NCI-H82 treated with DMSO at 0.1 percent for 48 hours (cell line): ENCODE measurements at regions not wholly inside any gene's neighbourhood (a gene's known extent, or its start where the extent isn't known, plus 50 kb on each side); places are given as distances from the start of the nearest gene placed in this dataset.
"Not testable (repeated sequence)": the region's sequence is repeated elsewhere in the genome, so short reads cannot be mapped to it uniquely, and the experiment has no call there.

Experiments
- DNase-seq: peaks from one replicate; lab custom pipeline; 2025; ENCODE audit not compliant: unreplicated experiment; lab: John Stamatoyannopoulos, UW

DNA sequence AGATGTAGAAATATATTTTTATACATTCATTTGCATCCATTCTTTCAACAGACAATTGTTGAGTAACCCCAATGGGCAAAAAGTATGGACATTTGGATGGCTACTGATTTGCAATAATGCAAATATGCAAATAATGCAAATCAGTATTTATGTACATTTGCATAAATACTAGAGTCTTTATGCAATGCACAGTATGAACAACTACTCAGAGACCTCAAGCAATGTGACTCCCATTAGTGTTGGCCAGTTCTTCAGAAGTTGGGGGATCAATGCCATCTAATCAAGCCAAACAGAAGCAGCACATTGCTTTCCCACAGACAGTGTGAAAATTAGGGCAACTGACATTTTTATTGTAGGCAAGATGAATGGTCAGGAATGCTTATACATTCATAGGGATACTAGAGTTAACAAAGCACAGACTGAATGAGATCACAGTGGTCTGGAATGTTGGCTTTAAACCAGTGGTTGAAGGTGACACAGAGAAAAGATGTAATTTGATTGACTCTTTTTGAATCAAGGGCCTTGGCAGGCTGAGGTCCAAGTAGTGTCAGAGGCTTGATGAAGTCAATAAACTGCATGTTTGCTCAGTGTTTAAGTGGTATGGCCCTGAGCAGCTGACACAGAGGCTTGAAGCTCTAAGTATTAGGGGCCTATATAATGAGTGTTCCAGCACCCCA lies 256.6 kb downstream of the CTH start:
- DNase-seq, result no peak

DNA sequence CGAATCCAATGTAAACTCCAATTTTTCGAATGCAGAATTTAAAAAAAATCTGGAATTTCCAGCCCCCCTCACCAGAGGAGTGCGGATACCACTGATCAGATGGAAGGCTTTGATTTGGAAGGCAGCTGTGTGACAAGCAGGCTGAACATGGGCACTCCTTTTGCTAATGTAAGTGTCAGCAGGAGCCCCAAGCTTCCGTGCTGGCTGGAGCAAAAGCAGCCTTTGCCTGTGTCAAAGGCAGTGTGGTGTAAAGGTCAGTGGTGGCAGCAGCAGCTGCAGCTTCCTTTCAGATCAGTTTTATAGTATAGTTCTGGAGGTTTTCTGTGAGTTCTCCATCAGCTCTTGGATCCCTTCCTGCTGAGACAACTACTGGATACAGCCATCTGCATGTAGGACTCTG lies 259.9 kb downstream of the CTH start:
- DNase-seq, result no peak

DNA sequence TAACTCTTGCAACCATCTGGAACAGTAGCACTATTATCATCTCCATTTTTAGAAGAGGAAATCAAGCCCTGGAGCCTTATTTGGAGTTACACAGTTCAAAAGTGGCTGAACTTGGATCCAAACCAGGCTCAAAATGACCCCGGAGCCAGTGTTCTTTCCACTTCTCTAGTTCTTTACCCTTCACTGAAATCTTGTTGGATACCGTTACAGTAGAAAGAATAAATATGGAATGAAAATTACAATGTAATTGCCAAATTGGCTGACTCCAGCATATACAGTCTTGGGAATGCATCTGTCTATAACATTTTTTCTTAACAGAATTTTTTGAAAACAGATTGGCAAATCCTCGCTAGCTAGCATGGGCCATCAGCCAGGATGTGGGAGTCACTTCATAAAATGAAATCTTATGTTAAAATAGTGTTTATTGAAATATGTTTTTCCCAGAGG lies 261.4 kb downstream of the CTH start:
- DNase-seq, result no peak

DNA sequence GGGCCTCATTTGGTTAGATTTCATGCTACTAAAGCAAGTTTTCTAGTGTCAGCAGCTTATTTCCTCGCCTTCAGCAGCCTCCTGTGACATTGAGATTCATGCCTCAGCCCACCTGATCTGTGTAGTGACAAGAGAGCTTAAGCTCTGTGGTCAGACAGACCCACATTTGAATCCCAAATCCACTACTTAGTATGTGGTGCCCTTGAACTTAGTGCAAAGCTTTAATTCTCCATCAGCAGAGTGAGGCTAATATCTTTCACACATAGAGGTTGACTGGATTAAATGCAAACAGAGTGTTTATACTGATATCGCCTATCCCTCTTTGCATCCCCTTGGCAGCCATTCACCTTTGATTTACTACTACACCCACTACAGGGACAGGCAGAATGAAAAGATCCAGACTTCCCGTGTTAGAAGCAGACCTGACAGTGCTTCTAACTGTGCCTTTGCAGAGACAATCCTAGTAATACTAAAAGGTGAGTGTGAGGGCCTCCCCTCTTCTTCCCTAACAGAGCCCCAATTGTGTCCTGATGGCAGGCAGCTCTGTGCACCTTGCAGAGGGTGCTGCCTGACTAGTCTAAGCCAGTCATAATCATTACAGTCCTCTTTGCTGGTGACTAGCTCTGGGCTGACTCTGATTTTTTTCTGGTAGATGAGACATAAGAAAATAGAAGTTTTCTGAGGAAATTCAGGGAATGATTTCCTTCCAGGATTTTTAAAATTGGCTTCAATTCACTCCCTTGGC lies 264.0 kb downstream of the CTH start:
- peak; percentile 51 for DNase-seq

DNA sequence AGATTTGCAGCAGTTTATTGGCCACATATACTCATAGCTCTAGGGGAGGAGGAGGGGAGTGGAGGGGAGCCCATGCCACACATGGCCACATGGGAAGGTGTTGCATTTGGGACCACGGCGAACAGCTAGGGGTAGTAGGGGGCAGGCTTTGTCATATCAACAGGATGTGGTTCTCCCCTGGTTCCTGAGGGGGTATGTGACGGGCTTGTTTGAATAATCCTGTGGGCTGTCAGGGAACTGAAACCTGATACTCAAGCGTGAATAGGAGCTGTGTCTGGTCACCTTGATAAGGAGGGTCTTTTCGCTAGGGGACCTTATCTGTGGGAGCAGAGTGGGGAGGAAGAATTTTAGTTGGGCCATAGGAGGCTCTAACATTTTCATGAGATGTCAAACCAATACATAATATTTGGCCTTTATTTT lies 264.7 kb downstream of the CTH start:
- DNase-seq, result peak; percentile 3

DNA sequence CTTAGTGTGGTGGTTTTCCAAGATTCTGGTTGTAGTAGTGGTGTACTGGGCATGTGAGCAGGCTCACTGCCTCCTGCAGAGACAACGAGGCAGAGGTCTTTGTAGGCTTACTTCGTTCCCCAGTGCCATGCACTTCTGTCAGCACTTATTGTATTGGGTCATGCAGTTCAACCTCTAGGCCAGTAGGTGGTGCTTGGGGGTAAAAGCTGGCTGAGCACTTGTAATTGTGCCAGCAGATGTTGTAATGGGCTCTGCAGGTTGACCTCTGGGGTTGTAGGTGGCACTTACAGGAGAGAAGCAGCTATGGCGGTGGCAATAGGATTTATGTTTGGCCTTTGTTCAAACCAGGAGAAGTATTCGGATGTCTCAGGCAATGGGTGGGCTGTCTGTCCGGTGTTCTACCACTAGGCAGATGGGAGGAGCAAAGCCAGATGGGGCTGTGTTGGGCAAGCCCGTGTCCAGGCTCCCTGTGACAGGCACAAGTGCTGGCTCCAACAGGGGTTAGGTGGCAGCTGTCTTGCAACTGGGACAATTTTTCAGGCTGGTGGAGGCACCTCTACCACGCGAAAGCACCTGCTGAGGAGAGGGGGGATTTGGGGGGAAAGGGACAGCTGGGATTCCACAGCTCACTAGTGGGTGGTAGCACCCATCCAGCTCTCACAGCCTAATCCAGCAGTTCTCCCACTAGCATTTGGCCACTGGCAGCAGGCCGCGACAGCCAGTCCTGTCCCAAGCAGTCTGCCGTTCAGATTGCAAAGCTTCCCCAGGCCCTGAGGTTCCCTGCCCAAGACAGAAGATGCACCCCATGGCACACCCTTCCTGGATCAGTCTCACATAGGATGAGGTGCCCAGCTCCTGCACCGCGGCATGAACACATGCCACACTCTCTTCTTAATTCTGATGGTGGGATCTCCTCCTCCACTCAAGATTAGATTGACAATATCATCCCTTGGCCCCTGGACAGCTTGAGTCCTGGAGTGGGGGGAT lies 274.5 kb downstream of the CTH start:
- peak; percentile 63 for DNase-seq

DNA sequence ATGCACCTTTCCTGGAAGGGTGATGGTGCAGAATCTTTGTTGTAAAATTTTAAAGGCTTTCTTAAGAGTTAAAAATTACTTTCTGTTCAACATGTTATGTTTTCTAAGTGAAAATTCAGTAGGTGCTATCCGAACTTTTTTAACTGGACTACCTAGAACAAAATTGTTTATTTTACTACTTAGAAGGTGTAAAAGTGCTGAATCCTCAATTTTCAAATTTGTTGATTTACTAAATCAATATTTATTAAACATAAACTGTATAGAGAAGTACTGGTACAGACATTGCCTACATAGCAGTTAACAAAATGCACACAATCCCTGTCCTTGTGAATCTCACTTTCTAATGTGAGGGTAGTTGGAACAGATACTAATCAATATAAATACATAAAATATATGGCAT lies 277.5 kb downstream of the CTH start:
- DNase-seq, result no peak

DNA sequence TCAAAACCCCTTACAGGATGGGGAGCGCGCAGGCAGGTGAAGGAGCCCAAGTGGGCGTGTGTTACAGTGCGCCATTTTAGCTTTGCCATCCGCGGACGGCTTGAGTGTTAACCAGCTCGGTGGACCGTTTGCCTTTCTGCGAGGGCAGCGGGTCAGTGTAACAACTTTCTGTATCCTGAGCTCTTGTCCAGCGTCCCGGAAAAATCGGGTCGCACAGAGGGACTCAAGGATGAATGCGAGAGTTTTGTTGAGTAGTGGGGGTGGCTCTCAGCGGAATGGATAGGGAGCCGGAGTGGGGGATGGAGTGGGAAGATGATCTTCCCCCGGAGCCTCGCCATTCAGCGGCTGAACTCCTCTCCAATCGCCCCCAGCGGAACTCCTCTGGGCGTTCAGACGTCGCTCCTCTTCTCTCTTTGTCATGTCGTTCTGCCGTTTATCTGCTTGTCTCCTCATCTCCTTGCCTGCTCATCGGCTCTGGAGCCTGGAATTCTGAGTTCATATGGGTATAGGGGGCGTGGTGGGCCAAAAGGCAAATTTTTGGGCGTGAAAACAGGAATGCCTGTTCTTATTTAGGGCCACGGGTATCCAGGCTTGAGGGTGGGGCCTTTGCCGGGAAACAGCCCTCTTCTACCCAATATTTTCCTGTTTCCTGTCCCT lies 295.4 kb downstream of the CTH start:
- DNase-seq, result no peak

DNA sequence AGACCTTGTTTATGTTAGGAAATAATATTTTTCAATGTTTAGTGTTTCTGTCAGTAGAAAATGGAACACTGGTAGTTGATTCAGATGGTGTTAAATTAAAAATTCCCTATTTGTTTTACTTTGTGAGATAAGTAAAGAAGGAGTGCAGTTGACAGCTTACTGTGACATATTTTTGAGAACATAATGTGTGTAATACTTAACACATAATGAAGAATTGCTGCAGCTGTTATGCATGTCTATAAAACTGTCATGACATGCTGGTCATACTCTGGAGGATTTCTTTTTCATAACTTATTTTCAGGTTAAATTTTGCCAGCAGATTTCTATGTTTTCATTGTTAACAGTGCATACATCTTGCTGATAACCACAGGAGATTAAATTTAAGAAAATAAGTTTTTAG lies 296.1 kb downstream of the CTH start:
- no peak for DNase-seq

DNA sequence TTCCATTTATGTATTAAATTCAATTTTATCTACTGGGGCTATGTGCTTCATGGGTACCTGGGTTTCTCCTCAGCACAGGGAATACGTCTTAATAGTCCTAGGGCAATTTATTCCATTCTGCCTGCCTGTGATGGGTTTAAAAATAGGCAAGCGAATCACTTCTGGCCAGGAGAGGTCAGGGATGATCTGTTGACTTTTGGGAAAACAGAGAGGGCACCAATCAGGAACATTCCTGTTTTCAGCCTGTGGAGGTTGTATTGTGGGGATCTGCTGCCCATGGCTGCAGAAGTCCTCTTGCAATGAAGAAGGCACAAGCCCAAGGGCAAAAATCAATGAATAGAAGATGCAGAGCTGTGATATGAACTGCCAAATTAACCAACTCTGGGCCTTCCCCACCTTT lies 303.1 kb downstream of the CTH start:
- DNase-seq, result no peak

DNA sequence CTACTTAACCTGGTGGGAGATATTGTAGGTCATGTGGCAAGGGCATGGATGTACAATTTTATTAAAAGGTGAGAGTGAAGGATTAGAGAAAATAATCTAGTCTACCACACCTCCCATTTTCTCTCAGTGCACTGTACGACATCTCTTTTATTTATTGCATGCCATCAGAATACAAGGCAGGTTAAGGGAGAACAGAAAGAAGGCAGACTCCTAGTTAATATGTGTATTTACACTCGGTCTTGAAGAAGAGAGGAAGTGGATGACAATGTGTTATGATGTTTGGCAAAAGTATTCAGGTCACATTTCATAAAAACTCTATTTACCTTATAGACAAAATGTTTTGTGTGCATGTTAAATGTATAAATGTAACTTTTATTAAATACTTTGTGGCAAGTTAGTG lies 306.1 kb downstream of the CTH start:
- no peak for DNase-seq

DNA sequence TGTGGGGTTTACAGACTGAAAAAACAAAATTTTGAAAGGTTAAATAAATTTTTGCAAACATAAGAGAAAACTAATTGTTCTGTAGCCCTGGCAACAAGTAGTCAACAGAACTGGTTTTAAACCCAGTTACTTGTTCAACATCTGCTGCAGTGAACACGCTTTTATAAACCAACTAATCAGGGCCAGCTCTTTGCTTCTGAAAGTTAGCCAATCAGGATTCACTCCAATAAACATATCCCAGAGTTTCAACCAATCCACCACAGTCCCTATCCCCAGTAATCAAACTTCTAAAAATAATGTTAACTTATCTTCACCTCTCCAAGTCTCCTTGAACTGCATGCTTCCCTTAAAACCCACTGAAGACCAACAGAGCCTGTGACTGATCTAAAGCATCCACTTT lies 306.6 kb downstream of the CTH start:
- DNase-seq, result no peak

DNA sequence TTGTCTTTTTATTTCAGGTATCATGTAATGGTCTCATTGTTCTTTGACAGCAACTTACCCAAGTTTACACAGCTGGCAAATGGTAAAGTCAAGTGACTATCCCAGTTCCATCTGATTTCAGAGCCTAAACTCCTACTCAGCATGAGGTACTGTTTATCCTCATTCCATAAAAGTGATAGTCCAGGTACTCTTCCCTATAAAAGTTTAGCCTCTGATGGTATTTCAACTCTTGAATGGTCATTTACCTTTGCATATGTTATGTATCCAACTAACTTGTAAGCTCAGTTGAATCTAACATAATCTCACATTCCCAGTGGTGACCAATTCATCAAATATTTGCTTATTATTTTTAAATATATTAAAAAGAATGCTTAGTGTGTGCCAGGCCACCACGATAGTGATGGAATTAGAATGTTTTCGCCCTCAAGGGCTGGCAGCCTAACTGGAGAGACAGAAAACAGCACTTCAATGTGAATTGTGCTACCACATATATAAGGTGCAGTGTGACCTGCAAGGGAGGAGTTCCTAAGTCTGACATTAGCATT lies 307.1 kb downstream of the CTH start:
- DNase-seq, result no peak

DNA sequence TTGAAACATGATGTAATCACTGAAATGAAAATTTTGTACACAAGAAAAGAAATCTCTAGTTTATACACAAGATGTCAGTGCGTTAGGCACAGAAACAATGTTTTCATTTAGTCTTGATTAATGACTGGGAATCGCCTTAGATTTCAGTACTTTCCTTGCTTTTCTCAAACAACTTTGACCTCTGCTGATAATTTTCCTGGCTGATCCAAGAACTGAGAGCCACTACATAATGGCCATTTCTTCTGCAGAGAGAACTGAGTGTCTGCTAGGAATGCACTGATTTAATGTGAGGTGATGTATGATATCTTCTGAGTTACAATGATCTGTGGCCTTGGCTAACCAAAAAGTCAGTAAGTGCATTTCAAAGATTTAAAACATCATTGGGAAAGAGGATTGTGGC lies 308.1 kb downstream of the CTH start:
- DNase-seq, result no peak

DNA sequence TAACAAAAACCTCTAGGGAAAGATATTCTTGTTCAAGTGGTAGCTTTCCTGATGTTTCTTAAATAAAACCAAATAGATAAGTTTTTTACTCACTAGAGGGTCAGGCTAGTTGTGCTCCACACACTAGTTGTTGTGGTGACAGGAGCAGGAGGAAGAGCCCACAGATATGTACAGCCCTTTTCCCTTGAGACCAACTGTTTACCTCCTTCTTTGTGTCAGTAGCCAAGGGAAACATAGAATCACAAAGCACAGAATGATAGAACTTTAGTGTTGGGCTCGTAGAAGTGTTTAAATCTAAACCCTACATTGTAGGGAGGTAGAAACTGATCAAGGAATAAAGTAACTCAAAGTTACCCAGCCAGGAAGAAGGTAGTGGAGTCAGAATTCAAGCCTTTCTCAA lies 309.0 kb downstream of the CTH start:
- DNase-seq, result no peak

DNA sequence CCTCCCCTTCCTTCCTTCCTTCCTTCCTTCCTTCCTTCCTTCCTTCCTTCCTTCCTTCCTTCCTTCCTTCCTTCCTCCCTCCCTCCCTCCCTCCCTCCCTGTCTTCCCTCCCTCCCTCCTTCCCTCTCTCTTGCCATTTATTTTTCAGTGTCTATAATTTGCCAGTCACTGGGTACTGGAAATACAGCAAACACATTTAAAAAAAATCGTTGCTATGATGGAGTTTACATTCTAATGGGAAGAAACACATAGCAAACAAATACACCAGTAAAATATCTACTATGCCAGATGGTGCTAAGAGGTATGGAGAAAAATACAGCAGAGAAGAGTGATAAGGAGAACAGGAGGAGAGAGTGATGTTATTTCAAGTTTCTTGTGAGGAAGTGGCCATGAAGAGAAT lies 309.5 kb downstream of the CTH start:
- DNase-seq, result no peak

DNA sequence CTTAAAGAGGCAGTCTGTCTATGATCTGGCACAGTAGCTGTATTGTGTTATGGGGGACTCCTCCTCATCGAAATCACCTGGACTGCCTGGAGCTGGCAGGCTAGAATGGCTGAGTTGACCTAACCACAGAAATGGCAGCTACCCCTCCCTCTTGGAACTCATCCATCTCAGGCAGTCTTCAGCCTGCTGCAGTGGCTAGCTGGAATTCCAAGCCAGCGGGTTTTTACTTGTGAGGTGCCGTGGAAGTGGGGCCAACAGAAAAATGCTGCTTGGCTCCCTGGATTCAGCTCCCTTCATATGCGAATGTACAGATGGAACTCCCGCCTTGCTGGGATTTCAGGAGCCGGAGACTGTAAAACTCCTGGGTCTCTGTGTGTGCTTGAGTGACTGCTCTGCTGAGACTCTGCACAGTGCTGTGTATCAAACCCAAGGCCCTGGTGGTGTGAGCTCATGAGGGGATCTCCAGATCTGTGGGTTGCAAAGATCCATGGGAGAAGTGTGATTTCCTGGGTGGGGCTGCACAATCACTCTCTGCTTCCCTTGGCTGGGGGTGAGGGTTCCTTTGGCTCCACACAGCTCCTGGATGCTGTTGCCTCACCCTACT lies 316.9 kb downstream of the CTH start:
- no peak for DNase-seq

DNA sequence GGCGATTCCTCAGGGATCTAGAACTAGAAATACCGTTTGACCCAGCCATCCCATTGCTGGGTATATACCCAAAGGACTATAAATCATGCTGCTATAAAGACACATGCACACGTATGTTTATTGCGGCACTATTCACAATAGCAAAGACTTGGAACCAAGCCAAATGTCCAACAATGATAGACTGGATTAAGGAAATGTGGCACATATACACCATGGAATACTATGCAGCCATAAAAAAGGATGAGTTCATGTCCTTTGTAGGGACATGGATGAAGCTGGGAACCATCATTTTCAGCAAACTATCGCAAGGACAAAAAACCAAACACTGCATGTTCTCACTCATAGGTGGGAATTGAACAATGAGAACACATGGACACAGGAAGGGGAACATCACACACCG lies 311.1 kb downstream of the PTGER3 start:
- DNase-seq, result not testable (repeated sequence)

DNA sequence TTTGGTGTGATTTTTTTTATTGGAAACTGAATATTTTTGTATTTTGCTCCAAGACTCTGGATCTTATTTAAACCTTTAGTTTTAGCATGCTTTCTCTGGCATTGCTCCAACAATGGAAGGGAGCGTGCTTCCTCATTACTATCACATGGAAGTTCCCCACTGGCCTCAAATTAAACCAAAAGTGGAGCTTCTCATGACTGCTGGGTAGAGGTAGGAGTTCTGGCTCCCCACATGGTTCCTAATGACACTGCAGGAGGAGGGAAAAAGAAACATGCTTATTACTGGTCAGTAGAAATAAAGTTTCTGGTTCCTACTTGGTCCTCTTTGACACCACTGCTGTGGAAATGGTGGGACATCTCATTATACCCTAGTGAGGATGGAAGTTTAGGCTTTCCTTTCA lies 310.5 kb downstream of the PTGER3 start:
- no peak for DNase-seq

DNA sequence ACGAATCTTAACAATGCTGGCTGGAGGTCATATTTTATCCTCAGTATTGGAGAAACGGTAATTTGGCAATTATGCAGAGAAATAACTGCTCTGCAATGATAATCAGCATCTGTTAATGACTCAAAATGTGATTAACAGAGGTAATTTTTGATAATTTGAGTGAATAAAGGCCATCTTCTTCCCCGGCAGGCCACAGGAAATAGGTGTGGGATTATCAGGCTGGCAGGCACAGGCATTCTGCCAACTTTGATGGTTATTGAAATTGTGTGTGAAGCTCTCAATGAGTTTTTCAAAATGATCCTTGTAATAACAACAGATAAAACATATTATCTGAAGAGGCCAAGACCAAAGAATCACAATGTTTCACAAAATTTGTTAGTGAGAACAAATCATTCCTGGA lies 309.0 kb downstream of the PTGER3 start:
- no peak for DNase-seq
